Lung (tissue), 11 donors: ENCODE measurements at regions not wholly inside any gene's neighbourhood (a gene's known extent, or its start where the extent isn't known, plus 50 kb on each side); places are given as distances from the start of the nearest gene placed in this dataset.

Experiments
- ATAC-seq: fragments of 200-7000 bp; cut with Tn5 transposase; one replicate; pipeline ENCODE4 v1.9.1; 2020; ENCODE audit warnings: moderate number of reproducible peaks; ENCODE audit not compliant: insufficient read depth, low FRiP score
- DNase-seq, 3 donors: peaks; one replicate each; pipeline ENCODE4 v3.0.0-alpha.2; 2013 to 2017
- H3K27ac ChIP-seq, 2 donors: one replicate each; pipeline ENCODE4 v1.5.1; 2013; ENCODE audit warnings: mild to moderate bottlenecking in 2 of 2, moderate library complexity in 2 of 2, control low read depth in 1 of 2, inconsistent platforms in 1 of 2, low read depth in 1 of 2, low read length in 1 of 2
- H3K27me3 ChIP-seq, 3 donors: one replicate each; pipeline ENCODE4 v1.5.1; 2013; ENCODE audit warnings: low read length in 2 of 3; ENCODE audit not compliant: control insufficient read depth in 3 of 3, insufficient read depth in 3 of 3
- H3K36me3 ChIP-seq, 4 donors: one replicate each; pipeline ENCODE4 v1.5.1; 2013; ENCODE audit warnings: low read length in 4 of 4, mild to moderate bottlenecking in 1 of 4, moderate library complexity in 1 of 4; ENCODE audit not compliant: control insufficient read depth in 4 of 4, insufficient read depth in 4 of 4
- H3K4me1 ChIP-seq, 5 donors: one replicate each; pipeline ENCODE4 v1.5.1; 2013; ENCODE audit warnings: low read length in 5 of 5, mild to moderate bottlenecking in 2 of 5, moderate library complexity in 1 of 5; ENCODE audit not compliant: control insufficient read depth in 5 of 5, insufficient read depth in 5 of 5
- H3K4me3 ChIP-seq: one replicate; pipeline ENCODE4 v1.5.1; 2013; ENCODE audit warnings: mild to moderate bottlenecking, control low read depth, moderate library complexity
- H3K9ac ChIP-seq, 2 donors: one replicate each; pipeline ENCODE4 v1.5.1; 2013; ENCODE audit warnings: low read length in 2 of 2, control low read depth in 1 of 2; ENCODE audit not compliant: insufficient read depth in 1 of 2
- H3K9me3 ChIP-seq, 4 donors: one replicate each; pipeline ENCODE4 v1.5.1; 2013; ENCODE audit warnings: low read length in 3 of 4, mild to moderate bottlenecking in 1 of 4, moderate library complexity in 1 of 4; ENCODE audit not compliant: control insufficient read depth in 4 of 4, insufficient read depth in 3 of 4
- CTCF ChIP-seq: IDR thresholded peaks from 2 replicates; pipeline ENCODE4 v1.5.1; 2012; ENCODE audit warnings: mild to moderate bottlenecking; ENCODE audit errors: control extremely low read depth, extremely low read depth
- WGBS, 2 donors: extraction: QIAGEN DNeasy Blood & Tissue Kit; methylation state at CpG; one replicate each; pipeline ENCODE4 v1.1.7; 2013; 5-methylcytosine and 5-hydroxymethylcytosine counted together
- donor health status: control.
- donor health status: control.
- donor health status: Bipolar disorder and iron deficiency.
- donor health status: healthy.
- donor health status: DM: yes; HTN: yes; CAD: no.

GRCh38 chr4:100071506-100071905 is 118.8 kb downstream of the DDIT4L start:
- H3K9ac ChIP-seq = no peak overlapping the region
- ATAC-seq (no peak), DNase-seq (no peak)
- 94 to 99% methylated on average over 3 of the region's 3 CpGs for WGBS, 2 donors
- H3K4me3 ChIP-seq = no peak overlapping the region
- H3K4me1 ChIP-seq = no peaks in the 10 kb centered on the region
- H3K27ac ChIP-seq = no peak overlapping the region
- no peaks in the 10 kb centered on the region for H3K27me3 ChIP-seq
- no peaks in the 10 kb centered on the region for H3K36me3 ChIP-seq
- no peak for TF ChIP-seq CTCF
- H3K9me3 ChIP-seq = peaks cover 0 to 2% (median 0%) of the 10 kb centered on the region in 4 donors

DNA sequence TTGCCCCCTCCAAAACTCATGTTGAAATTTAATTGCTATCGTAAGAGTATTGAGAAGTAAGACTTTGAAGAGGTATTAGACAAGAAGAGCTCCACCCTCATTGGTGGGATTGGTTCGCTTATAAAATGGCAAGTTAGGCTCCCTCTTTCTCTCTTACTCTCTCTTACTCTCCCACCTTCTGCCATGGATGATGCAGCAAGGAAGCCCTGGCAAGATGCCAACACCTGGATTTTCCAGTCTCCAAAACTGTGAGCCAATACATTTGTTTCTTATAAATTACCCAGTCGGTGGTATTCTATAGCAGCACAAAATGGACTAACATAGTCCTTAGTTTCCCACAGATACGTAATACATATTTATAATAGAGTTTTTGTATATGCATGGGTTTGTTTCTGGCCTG is 119.4 kb downstream of the DDIT4L start:
- H3K27ac ChIP-seq = no peak overlapping the region
- H3K9ac ChIP-seq = no peak overlapping the region
- no peaks in the 10 kb centered on the region for H3K36me3 ChIP-seq
- peaks cover 0 to 2% (median 0%) of the 10 kb centered on the region in 4 donors for H3K9me3 ChIP-seq
- no peaks in the 10 kb centered on the region for H3K27me3 ChIP-seq
- H3K4me3 ChIP-seq = no peak overlapping the region
- no peak for TF ChIP-seq CTCF
- no peak for ATAC-seq
- DNase-seq = no peak
- 95% methylated on average over 4 of the region's 4 CpGs for WGBS, 2 donors
- no peaks in the 10 kb centered on the region for H3K4me1 ChIP-seq

- TF ChIP-seq CTCF = no peak
- Histone ChIP-seq H3K9me3 (peaks cover 0 to 2% (median 0%) of the 10 kb centered on the region in 4 donors), H3K9ac (no peak overlapping the region), H3K4me1 (no peaks in the 10 kb centered on the region), H3K27ac (no peak overlapping the region), H3K27me3 (no peaks in the 10 kb centered on the region), H3K36me3 (no peaks in the 10 kb centered on the region), H3K4me3 (no peak overlapping the region)
- 80 to 86% methylated on average over 6 of the region's 6 CpGs for whole genome bisulfite sequencing, 2 donors
- DNase-seq = no peak
- no peak for ATAC-seq
Measured at GRCh38 chr4:100069207-100069606, 119.1 kb upstream of the H2AZ1 start.

DNA sequence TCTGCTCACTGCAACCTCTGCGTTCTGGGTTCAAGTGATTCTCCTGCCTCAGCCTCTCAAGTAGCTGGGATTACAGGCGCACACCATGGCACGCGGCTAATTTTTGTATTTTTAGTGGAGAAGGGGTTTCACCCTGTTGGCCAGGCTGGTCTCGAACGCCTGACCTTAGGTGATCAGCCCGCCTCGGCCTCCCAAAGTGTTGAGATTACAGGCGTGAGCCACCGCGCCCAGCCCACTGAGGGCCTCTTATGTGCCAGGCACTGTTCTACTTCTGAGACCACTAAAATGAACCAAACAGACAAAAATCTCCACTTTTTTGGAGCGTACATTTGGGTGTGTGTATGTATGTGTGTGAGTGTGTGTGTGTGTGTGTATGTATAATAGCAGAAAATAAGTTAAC is 117.2 kb upstream of the H2AZ1 start:
- Histone ChIP-seq H3K4me1 (no peaks in the 10 kb centered on the region), H3K9me3 (peaks cover 0 to 2% (median 0%) of the 10 kb centered on the region in 4 donors), H3K27ac (no peak overlapping the region), H3K36me3 (no peaks in the 10 kb centered on the region), H3K4me3 (no peak overlapping the region), H3K27me3 (no peaks in the 10 kb centered on the region), H3K9ac (no peak overlapping the region)
- DNase-seq (no peak), ATAC-seq (no peak)
- WGBS, 2 donors = 91 to 95% methylated on average over 12 of the region's 12 CpGs
- no peak for TF ChIP-seq CTCF
